ENCODE measurements at regions not wholly inside any gene's neighbourhood (a gene's known extent, or its start where the extent isn't known, plus 50 kb on each side); places are given as distances from the start of the nearest gene placed in this dataset.

GRCh38 chr2:172230332-172230888 lies 127.7 kb upstream of the DLX2 start:
- peaks cover 23% of the 10 kb centered on the region for H3K4me1 Mint-ChIP-seq
- DNase-seq, result no peak
- no peak overlapping the region for H3K9ac ChIP-seq (ENCODE audit: insufficient read depth, low read length, poor library complexity, severe bottlenecking)
- H3K4me3 Mint-ChIP-seq, result no peak overlapping the region
- H3K4me2 ChIP-seq (replicated peaks; ENCODE audit: extremely low read depth, low read length, poor library complexity, severe bottlenecking), result no peak overlapping the region
- peaks cover 12% of the 10 kb centered on the region in 2 donors for H3K4me1 ChIP-seq (ENCODE audit: control insufficient read depth in 1 of 2, insufficient read depth in 2 of 2, low read length in 2 of 2)
- TF ChIP-seq CTCF (IDR thresholded peaks at IDR 0.05), result no peak
- H3K79me2 ChIP-seq (ENCODE audit: insufficient read depth, low read length), result no peaks in the 10 kb centered on the region
- peak overlapping the region in 2 of 7 donors; percentile 16 to 26 for H3K27ac Mint-ChIP-seq
- no peaks in the 10 kb centered on the region for H4K20me1 ChIP-seq (ENCODE audit: insufficient read depth, low read length)
- intact Hi-C loops (cut with micrococcal nuclease), result no loop called here
- H3K4me3 ChIP-seq (replicated peaks in 1 of 3; ENCODE audit: low read depth in 2 of 3, low read length in 3 of 3), result no peak overlapping the region
- peaks cover 21 to 22% (median 22%) of the 10 kb centered on the region in 3 donors for H3K27me3 Mint-ChIP-seq (ENCODE audit: low read depth in 3 of 3)
- WGBS (ENCODE audit: insufficient coverage), result 74% methylated on average over 3 of the region's 5 CpGs
- H3K27ac ChIP-seq (ENCODE audit: low read depth in 1 of 2, low read length in 2 of 2), result no peak overlapping the region
- peaks cover 8% of the 10 kb centered on the region in 2 donors for H3K36me3 Mint-ChIP-seq
- no peaks in the 10 kb centered on the region for H3K36me3 ChIP-seq (replicated peaks in 1 of 2; ENCODE audit: control insufficient read depth in 1 of 2, insufficient read depth in 2 of 2, low read length in 2 of 2)
- H2AFZ ChIP-seq (ENCODE audit: insufficient read depth, low read depth, low read length, poor library complexity, severe bottlenecking), result no peak overlapping the region
- H3K27me3 ChIP-seq (ENCODE audit: control insufficient read depth in 2 of 2, insufficient read depth in 2 of 2, low read length in 2 of 2), result peaks cover 15 to 24% of the 10 kb centered on the region in 2 donors
- peaks cover 0 to 5% (median 0%) of the 10 kb centered on the region in 7 donors for H3K9me3 Mint-ChIP-seq
- H3K9me3 ChIP-seq (replicated peaks in 1 of 2; ENCODE audit: control insufficient read depth in 1 of 2, insufficient read depth in 1 of 2, low read length in 2 of 2), result no peaks in the 10 kb centered on the region

GRCh38 chr2:172230889-172231401 lies 128.2 kb upstream of the DLX2 start:
- Mint-ChIP-seq H3K4me1 (peaks cover 25% of the 10 kb centered on the region), H3K36me3 (peaks cover 8% of the 10 kb centered on the region in 2 donors), H3K4me3 (no peak overlapping the region), H3K27ac (peak overlapping the region in 1 of 7 donors; percentile 16), H3K9me3 (peaks cover 0 to 7% (median 0%) of the 10 kb centered on the region in 7 donors), H3K27me3 (ENCODE audit: low read depth in 3 of 3) (peaks cover 23 to 26% (median 25%) of the 10 kb centered on the region in 3 donors)
- Histone ChIP-seq H3K9ac (ENCODE audit: insufficient read depth, low read length, poor library complexity, severe bottlenecking) (no peak overlapping the region), H3K4me1 (ENCODE audit: control insufficient read depth in 1 of 2, insufficient read depth in 2 of 2, low read length in 2 of 2) (peaks cover 14 to 15% of the 10 kb centered on the region in 2 donors), H3K79me2 (ENCODE audit: insufficient read depth, low read length) (no peaks in the 10 kb centered on the region), H2AFZ (ENCODE audit: insufficient read depth, low read depth, low read length, poor library complexity, severe bottlenecking) (no peak overlapping the region), H3K27me3 (ENCODE audit: control insufficient read depth in 2 of 2, insufficient read depth in 2 of 2, low read length in 2 of 2) (peaks cover 18 to 29% of the 10 kb centered on the region in 2 donors), H3K4me3 (replicated peaks in 1 of 3; ENCODE audit: low read depth in 2 of 3, low read length in 3 of 3) (no peak overlapping the region), H3K9me3 (replicated peaks in 1 of 2; ENCODE audit: control insufficient read depth in 1 of 2, insufficient read depth in 1 of 2, low read length in 2 of 2) (no peaks in the 10 kb centered on the region), H3K27ac (ENCODE audit: low read depth in 1 of 2, low read length in 2 of 2) (no peak overlapping the region), H4K20me1 (ENCODE audit: insufficient read depth, low read length) (no peaks in the 10 kb centered on the region), H3K4me2 (replicated peaks; ENCODE audit: extremely low read depth, low read length, poor library complexity, severe bottlenecking) (no peak overlapping the region), H3K36me3 (replicated peaks in 1 of 2; ENCODE audit: control insufficient read depth in 1 of 2, insufficient read depth in 2 of 2, low read length in 2 of 2) (no peaks in the 10 kb centered on the region)
- WGBS (ENCODE audit: insufficient coverage), result 89% methylated on average over 5 of the region's 6 CpGs
- intact Hi-C loops (cut with micrococcal nuclease), result no loop called here
- DNase-seq, result no peak
- no peak for TF ChIP-seq CTCF (IDR thresholded peaks at IDR 0.05)
